A172 (cell line): ENCODE measurements at regions not wholly inside any gene's neighbourhood (a gene's known extent, or its start where the extent isn't known, plus 50 kb on each side); places are given as distances from the start of the nearest gene placed in this dataset.
A peak's percentile ranks its signal among the peaks of the same experiment; 100 is the strongest.

ENCODE experiments used
- DNase-seq: peaks from one replicate; pipeline ENCODE4 v3.0.0-alpha.2; 2015; ENCODE audit warnings: low spot score

DNA sequence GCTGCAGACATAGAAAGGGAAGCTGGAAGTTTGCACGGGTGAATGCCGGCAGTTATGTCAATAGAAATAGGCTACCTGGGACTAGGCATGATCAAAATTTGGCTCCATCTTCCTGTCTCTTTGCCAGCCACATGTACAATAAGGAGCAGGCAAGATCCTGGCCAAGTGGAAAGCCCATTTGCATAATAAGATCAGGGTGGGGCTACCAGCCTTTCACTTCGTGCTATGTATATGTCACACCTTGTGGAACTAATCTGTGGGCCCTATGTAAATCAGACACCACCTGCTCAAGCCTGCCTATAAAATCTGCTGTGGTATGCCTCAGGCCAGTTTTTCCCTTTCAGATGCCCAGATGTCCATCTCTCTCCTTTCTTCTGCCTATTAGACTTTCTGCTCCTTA lies 79.3 kb upstream of the DRD2 start:
- DNase-seq: no peak

DNA sequence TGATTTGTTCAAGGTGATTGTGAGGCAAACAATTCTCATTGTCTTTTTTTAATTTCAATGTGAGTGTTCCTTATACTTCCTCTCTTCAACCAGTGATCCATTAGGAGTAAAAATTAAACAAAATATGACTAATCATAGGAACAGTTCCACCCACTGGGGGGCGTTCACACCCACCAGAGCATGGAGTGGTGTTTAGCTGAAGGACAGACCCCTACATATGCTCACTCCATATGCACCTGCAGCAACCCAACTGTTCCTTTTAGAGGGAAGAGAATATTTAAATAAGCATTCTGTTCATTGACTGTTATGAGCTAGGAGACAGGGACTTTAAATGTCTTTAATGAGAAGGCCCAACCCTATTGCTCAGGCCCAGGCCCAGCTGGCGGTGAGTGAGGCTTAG lies 78.7 kb upstream of the DRD2 start:
- DNase-seq: no peak

DNA sequence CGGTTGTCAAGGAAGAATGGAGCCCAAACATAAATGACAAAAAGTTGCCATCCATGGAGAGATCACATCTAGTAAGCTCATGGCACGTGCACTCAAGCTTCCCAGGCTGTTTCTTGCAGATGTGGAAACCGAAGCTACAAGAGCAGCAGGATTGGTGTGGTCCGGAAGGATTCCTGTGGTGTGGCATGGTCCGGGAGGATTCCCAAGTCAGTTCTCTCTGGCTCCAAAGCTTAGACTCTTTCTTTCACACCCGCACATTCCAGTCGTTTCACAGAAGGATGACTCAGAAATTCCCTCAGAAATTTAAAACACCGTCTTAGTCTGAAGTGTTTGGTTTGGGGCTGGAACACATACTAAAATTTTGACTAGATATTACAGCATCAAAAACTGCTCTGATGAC lies 78.0 kb upstream of the DRD2 start:
- DNase-seq: peak; percentile 92

DNA sequence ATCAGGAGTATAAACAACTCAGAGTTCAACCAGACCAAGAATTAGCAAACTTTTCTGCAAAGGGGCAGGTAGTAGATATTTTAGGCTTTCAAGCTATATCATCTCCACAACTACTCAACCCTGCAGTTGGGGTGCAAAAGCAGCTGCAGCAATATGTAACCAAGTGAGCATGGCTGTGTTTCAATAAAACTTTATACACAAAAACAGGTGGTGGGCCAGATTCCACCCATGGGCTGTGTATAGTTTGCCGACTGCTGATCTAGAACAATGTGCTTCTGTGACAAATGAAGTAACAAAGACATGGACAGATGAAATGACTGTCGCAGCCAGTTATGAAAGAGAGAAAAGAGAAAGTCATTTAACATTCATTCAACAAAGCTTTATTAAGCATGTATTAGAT lies 77.1 kb upstream of the DRD2 start:
- DNase-seq: no peak

DNA sequence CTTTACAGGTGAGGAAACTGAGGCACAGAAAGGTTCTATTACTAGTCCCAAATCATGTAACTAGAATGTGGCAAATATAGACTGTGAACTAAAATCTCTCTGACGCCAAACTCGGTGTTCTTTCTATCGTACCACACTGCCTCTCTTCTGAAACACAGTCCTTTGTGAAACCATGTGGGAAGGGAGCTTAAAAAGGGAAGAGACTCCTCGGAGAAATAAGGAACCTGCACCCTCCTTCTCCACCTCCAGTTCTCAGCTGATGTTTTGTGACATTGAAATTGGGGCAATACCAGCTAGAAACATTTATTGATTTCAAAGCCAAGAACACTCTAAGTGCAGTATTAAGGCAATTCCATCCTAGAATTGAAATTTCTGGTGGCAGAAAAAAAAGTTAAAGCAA lies 76.4 kb upstream of the DRD2 start:
- DNase-seq: no peak

DNA sequence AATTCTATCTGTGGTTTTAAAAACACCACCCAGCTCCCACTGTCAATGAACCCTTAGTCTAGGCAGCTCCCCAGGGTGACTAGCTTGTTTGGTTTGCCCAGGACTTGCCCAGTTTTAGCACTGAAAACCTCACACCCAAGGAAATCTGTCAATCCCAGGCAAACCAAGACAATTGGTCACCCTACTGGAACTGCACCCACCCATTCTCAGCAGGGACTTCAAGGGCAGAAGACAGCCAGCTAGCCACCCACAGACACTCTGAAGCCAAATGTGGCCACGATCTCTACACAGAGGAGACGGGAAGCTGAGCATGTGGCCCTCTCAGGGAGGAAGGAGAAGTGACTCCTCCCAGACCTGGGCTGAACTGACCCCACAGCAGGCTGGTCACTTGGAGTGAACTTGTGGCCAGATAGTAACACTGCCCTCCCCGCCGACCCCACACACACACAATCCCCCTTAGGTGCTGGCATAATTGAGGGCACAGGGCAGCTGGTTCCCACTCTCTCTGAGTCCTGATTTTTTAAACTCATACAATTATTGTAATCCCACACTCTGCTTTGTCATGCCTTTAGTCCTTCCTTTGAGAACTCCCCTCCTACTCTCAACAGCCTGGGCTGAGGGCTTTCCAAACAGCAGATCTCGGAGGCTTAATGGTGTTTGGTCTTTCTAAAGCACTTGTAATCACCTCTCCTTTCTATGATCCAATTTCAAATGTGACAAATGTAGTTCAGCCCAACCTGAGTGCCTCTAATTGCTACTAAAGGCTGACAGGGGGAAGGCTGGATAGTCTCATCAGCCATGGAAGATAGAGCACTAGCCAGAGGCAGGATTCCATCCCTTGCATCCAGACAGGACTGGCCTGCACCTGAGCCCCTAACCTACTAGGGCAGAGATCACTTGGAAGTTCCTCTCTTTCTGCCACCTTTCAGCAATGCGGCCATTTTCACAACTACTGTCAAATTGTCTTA lies 74.7 kb upstream of the DRD2 start:
- no peak for DNase-seq

DNA sequence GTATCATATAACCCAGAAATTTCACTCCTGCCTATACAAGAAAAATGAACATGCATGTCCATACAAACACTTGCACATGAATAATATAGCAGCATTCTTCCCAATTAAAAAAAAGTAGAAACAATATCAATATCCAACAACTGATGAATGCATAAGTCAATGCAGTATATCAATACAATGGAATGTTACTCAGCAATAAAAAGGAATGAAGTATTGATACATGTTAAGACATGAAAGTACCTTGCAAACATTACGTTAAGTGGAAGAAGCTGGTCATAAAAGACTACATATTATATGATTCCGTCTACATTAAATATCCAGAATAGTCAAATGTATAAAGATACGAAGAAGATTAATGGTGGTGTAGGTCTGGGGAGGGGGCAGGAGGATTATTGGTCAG lies 73.9 kb upstream of the DRD2 start:
- no peak for DNase-seq

DNA sequence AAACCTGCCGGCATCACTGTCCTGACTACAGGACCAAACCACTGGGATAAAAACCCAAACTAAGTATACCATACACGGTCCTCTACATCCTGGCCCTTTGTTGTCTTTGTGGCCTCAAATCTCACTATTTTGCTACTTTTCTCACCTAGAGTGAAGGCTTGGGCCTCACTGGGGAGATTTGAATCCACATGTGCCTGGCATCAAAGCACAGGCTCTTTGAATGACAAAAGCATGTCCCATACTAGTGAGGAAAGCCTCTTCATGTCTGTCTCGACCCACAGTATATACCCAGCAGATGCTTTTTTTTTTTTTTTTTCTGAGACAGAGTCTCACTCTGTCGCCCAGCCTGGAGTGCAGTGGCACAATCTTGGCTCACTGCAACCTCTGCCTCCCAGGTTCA lies 72.5 kb upstream of the DRD2 start:
- no peak for DNase-seq

DNA sequence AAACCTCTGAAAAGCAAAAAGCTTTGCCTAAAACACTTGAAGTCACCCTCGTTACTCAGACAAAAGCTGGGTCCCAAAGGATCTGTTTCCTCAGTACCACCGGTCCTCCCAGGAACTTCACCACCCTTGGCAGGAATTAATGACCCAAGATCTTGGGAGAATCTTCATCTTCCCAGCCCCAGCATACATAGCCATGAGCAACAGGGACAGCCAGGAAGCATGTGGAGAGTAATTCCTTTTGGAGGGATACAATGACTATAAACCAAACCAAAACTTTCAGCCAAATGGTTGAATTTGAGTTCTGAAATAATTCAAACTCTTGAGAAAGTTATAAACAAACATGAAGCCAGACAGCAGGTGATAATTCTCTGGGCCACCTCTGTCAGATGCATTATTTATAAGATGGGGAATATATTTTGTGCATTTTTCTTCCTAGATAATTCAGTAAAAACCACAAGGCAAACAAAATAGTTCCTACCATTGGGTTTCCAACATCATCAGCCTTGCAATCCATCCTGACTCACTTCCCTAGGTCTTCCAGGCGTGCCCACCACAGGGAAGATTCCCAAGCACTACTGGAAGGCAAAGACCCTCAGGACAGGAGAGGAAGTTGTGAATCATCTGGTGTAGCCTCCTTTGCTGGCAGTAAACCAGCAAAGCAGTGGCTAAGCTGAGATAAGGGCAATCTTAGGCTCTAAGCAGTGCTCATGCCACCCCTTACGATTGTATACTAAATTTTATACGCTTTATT lies 71.7 kb upstream of the DRD2 start:
- DNase-seq: peak; percentile 92

DNA sequence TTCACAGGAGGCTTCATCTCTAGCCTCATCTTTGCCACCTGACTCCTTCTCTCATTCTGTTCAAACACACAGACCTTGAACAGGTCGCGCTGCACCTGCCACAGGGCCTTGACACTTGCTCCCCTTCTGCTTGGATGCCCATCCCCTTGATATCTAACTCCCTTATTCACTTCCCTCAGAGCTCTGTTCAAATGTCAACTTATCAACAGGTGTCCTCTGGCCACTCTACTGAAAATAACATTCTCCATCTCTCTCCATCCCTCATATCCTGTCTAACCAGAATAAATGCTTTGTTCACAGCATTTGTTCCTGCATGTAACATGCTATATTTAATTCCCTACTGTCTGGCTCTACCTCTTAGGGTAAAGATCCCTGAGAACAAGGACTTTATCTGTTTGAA lies 67.2 kb upstream of the DRD2 start:
- DNase-seq: no peak

DNA sequence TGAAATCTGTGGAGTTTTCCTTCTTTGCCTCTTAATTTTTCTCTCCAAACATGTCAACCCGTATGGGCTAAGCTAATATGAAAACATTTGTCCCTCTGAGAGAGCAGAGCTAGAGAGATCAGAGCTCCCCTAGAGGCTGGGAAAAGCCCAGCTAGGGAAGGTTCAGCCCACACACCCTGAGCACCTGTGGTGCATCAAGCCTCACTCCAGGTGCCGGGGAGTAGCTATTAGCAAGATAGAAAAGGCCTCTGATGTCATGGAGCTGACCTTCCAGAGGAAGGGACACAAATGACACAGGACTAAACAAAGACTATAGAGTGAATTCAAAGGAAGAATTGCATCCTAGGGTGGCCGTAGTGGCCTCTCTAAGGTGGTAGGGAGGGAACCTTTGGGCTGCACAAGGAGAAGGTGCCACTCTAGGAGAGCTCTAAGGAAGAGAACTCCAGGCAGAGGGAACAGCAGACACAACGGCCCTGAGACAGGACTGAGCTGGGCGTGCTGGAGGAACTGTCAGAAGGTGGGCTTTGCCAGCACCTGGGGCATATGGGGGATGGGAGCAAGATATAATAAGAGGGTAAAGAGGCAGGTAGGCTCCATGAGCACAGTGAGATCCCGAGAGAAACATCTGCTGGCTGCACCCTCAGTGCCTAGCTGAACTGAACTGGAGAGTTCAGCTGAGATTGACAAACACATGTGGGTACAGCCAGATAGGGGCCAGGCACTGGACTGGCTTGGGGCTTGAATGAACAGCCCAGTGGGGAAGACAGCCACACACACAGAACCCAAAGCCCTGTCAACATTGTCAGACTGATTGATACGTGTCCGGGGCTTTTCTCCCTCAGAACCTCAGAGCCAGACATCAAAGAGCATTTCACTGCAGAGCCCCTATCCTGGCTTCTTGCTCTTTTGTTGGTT lies 65.5 kb upstream of the DRD2 start:
- DNase-seq: no peak

DNA sequence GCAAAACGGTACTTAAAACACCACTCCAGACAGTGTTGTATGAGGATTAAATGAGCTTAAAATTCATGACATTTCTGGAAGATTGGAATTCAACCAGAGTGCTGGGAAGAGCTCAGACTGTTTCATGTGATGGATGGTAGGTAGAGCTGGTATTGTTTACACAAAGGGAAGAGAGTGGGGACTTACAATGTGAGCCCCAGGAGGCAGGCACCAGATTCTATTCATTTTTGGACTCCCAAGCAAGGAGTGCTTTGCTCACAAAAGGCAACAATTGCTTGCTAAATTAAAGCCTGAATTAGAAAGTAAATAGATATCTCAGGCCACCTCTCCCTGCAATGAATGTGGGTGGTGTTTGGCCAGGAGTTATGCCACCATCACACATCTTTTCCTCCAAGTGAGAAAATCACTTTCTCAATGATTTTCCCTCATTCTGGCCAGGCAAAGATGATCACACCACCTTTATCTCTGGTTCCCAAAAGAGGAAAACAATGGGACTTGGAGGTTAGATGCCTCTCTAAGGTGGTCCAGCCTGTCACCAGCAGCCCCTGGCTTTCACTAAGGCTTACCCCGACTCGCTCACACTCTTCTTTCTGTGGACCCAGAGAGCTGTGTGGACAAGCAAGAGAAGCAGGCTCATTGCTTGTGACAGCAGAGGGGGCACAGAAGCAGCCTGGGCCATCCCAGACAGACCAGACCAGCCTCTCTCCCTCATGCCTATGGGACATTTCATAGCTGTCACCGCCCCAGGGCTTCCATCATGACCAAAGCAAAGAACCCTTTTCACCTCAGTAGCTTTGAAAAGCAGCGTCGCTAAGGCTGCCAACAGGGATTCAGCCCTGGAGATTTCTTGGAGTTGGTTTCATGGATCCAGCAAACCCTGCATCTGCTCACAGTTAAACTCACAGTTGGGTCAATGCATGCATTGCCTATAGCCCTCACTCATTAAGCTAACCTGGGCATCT lies 63.5 kb upstream of the DRD2 start:
- no peak for DNase-seq

DNA sequence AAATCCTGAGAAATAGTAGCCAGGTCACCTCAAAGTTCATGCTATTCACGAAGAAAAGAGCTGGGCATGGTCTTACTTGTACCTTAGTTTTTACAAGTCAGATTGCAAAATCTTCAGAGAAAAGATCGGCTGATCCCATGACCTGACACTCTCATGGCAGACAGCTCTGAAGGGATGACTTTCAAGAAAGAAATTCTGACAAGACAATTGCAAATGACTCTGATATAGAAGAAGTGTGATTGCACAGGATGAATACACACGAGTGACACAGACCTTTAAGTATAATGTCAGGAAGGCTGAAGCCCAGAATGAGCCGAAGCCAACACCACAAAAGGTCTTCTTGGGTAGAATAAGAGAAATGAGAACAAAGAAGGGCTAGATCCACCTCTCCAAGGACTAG lies 59.4 kb upstream of the DRD2 start:
- DNase-seq: no peak

DNA sequence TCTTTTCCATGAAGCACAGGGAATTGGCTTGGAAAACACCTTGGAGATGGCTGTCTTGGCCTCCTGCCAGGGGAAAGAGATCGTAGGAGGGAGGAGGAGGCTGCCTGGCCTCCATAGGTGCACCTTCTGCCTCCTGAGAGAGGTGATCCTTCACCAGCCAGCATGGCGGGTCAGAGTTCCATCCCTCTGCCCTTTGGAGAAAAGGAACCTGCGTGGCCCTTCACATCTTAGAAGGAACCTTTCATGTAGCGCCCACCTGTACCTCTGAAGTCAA lies 58.2 kb upstream of the DRD2 start:
- no peak for DNase-seq

DNA sequence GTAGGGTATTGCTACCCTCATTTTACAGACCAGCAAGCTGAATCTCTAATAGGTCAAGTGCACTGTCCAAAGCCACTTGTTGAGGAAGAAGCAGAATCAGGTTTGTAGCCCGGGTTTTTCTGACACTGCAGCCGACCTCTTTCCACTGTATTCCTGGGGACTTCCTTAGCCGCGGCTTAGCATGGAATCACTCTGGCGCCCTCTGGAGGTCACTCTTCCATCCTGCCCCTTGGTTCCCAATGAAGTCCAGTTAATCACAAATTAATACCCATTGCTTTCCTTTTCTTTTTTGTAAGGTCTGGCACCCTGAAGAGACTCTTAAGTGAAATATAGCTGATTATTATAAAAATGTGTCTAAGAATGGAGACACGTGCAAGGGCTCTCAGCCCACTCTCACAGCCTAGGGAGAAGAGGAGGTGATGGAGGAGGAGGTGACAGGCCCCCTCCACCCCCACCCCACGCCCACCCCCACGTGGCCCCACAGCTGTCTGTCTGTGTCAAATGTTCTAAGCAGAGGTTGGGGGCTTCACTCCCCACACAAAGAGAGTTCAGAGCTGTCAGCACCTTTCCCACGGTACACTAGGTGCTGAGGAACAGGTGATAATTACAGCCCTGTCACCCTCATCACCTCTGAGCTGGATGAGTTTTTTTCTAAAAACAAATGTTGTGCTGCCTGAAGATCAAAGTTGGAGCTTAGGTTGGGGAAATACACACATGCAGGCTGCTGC lies 57.7 kb upstream of the DRD2 start:
- peak; percentile 53 for DNase-seq

DNA sequence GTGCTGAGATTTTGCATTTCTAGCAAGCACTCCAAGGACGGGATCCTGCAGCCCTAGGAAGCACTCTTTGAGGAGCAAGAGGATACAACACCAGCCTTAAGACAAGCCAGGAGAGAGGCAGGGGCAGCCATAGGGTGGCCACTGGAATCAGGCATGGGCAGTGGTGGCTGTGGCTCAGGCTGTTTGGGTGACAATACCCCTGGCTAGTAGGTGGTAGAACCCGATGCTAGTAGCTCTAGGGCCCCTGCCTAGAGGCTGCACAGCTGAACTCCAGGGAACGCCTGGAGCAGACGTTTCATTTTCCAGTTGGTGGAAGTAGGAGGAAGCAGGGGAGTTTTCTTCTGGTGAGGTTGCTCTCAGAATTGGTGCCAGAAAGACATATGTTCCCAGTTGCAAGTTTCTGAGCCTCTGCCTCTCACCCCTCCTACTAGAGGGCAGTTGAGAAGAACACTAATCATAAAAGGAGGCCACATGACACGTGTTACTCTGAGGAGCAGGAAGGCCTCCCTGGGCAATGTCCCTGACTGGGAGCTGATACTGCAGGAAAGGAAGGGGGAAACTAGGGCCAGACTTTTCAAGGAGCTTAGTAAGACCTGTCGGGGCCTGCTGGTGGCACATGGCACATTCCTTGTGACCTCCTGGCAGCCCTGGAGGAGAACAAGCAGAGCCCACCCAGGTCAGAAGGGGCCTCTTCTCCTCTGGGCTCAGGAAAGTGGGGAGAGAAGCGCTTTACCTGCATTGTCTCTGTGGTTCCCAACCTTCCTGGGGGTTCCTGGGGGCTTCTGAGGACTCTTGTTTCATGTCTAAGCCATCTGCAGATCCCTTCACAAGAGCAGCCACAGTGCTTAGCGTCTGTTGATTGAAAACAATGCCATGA lies 56.6 kb upstream of the DRD2 start:
- DNase-seq: no peak

DNA sequence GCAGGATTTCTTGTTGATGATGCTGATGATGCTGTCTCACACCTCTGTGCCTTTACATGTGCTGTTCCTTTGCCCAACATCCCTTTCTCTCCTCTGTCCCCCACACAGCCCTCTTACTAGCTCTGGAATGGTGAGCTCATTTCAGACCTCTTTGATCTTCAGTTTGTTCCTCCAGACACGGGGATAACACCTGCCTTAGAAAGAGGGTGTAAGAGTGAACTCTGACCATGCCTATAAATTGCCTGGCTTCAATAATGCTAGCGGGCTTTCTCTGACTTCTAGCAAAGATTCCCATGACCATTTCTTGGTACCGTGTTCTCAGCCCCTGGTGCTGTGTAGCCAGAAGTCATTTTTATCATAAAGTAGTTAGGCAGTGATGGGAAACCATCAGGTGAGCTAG lies 55.9 kb upstream of the DRD2 start:
- no peak for DNase-seq

DNA sequence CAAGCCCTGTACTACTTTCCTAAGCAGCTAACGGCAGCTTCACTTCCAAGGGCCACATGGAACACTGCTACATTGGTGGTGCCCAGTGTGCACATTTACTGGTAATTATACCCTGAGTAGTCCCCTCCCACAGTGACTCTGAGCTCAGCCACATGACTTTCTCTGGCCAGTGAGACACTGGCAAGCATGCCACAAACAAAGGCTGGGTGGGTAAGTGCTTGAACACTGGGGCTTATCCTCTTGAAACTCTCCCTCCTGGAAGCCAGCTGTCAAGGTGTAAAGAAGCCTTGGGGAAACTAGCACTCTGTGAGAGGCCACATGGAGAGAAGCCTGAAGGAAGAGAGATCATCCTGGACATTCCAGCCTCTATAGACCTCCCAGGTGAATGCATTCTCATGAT lies 54.4 kb upstream of the DRD2 start:
- DNase-seq: no peak

DNA sequence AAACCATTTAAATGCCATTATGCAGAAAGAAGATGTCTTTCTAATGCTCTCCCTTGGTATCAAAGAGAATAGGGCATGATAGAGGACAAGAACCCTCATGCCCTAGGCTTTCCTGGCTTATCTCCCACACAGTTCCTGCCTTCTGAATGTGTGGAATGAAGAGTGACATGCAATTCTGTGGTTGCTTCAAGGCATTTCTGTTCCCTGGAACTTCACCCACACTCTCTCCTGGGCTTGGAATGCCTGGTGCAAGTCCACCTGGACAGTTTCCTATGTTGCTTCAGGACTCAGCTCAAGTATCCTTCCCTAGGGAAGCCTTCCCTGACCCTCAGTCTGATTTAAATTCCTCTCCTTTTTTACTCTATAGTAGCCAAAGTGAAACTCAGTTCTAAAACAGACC lies 53.8 kb upstream of the DRD2 start:
- no peak for DNase-seq

DNA sequence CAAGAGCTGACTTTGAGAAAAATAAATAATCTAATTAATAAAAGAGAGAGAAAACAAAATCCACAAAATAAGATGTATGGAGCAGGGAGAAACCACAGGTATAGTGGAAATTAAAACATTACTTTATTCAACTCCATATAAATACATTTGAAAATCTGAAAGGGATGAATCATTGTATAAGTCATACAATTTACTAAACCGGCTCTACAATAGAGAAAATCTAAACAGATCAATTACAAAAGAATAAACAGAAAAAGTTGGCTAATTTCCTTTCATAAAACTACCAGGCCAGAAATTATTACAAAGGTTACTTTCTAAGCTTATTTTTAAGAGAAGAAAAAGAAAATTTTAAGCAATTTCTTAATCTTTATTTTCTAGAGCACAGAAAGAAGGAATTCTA lies 51.3 kb upstream of the DRD2 start:
- DNase-seq: no peak
